Adrenal gland (tissue), 9 donors: ENCODE measurements at regions not wholly inside any gene's neighbourhood (a gene's known extent, or its start where the extent isn't known, plus 50 kb on each side); places are given as distances from the start of the nearest gene placed in this dataset.

Source experiments
- DNase-seq, 7 donors: peaks; one replicate each; pipeline ENCODE4 v3.0.0-alpha.2; 2019 to 2020
- H3K27ac ChIP-seq, 5 donors: fragments of 200-600 bp; sonication (generic) in 4 of 5; 1 replicate in 3 of 5; 2 replicates in 2 of 5; pipeline versions ENCODE4 v1.5.1 to v1.8.0; 2016 to 2020; ENCODE audit warnings: mild to moderate bottlenecking in 1 of 5
- H3K27me3 ChIP-seq: fragments of 200-600 bp; 2 replicates; pipeline ENCODE4 v1.8.0; 2021
- H3K36me3 ChIP-seq, 2 donors: fragments of 200-600 bp; replicated peaks in 1 of 2; 1 replicate in 1 of 2; 2 replicates in 1 of 2; pipeline versions ENCODE4 v1.5.1 to v1.8.0; 2018 to 2022
- H3K4me1 ChIP-seq, 2 donors: fragments of 200-600 bp; replicated peaks in 1 of 2; 1 replicate in 1 of 2; 2 replicates in 1 of 2; pipeline versions ENCODE4 v1.5.1 to v1.8.0; 2018 to 2021
- H3K4me3 ChIP-seq, 4 donors: fragments of 200-600 bp; sonication (generic) in 3 of 4; one replicate each; pipeline ENCODE4 v1.5.1; 2016 to 2018
- H3K9me3 ChIP-seq, 3 donors: fragments of 200-600 bp; sonication (generic) in 1 of 3; replicated peaks in 1 of 3; 1 replicate in 2 of 3; 2 replicates in 1 of 3; pipeline versions ENCODE4 v1.5.1 to v1.8.0; 2016 to 2021
- CTCF ChIP-seq, 6 experiments: fragments of 450-650 bp in 4 of 6; fragments of 200-600 bp in 2 of 6; sonication (generic) in 1 of 6; IDR thresholded peaks; 1 replicate in 5 of 6; 2 replicates in 1 of 6; pipeline versions ENCODE4 v1.5.1 to v1.8.0; 2016 to 2021; ENCODE audit warnings: antibody characterized with exemption in 6 of 6, mild to moderate bottlenecking in 2 of 6, moderate library complexity in 1 of 6
- POLR2A ChIP-seq, 2 donors: fragments of 450-650 bp; IDR thresholded peaks; one replicate each; pipeline ENCODE4 v1.6.1; 2017; ENCODE audit warnings: antibody characterized with exemption in 2 of 2, mild to moderate bottlenecking in 2 of 2, moderate library complexity in 1 of 2
- WGBS, 4 donors: extraction: QIAGEN DNeasy Blood & Tissue Kit in 2 of 4; methylation state at CpG; one replicate each; pipeline versions ENCODE4 v1.1.5 to v1.1.7; 2013 to 2017; 5-methylcytosine and 5-hydroxymethylcytosine counted together
- intact Hi-C, 2 donors: fragments of 100-400 bp; cut with DNase I; formaldehyde crosslinking; loops; one replicate each; pipeline versions ENCODE4 v1.14.1 to v1.15.0; 2022 to 2023
- donor health status: healthy with polysubstance abuse.
- donor health status: Bipolar disorder and iron deficiency.
- donor health status: DM: yes; HTN: yes; CAD: no.
- donor health status: DM: no; HTN: no; CAD: no.
- donor health status: DM: no; HTN: no; CAD: no.

DNA sequence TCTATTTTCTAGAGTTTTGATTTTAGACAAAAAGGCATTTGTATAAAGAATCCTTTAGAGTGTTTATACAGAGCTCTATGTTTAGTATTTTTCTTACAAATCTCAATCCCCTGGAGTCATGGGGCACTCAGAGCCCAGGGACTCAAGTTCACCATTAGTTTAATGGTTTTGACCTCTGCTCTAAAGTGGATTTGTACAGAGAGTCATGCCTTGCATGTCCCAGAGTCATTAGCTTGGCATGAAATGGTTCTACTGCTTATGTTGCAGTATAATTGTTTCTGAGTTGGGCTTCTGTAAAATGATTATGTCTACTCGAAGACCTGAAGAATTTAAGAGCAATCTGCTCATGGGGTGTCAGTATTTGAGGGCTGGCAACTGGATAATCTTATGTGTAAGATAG is 406.2 kb downstream of the DLEU7 start:
- Histone ChIP-seq H3K27ac (no peak overlapping the region), H3K36me3 (no peaks in the 10 kb centered on the region), H3K9me3 (no peaks in the 10 kb centered on the region), H3K27me3 (no peaks in the 10 kb centered on the region), H3K4me1 (no peaks in the 10 kb centered on the region), H3K4me3 (no peak overlapping the region)
- intact Hi-C loops: no loop called here
- DNase-seq: no peak
- WGBS, 4 donors: 71 to 82% (median 76%) methylated on average over 1 of the region's 1 CpG
- TF ChIP-seq CTCF (IDR thresholded peaks at IDR 0.05) (no peak), POLR2A (IDR thresholded peaks at IDR 0.05) (no peak)

DNA sequence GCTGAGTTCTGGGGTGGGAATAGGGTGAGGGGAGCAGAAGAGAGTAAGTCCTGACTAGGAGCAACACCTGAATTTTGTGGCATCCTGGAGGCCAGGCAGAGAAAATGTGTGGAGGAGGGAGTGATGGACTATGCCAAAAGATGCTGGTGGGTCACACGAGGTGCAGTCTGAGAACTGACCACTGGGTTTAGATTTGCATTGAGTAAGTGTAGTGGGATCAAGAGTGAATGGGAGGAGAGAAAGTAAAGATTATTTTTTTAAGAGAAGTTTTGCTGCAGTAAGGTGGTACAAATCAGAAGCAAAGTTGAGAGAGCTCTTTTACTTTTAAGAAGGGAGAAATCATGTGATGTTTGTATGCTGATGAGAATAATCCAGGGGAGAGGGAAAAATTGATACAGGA is 405.1 kb downstream of the DLEU7 start:
- WGBS, 4 donors: 64 to 85% (median 83%) methylated on average over 1 of the region's 1 CpG
- Histone ChIP-seq H3K27me3 (no peaks in the 10 kb centered on the region), H3K27ac (no peak overlapping the region)

GRCh38 chr13:50441130-50441529 is 402.4 kb downstream of the DLEU7 start:
- TF ChIP-seq CTCF (IDR thresholded peaks at IDR 0.05) (no peak), POLR2A (IDR thresholded peaks at IDR 0.05) (no peak)
- Histone ChIP-seq H3K9me3 (no peaks in the 10 kb centered on the region), H3K27ac (no peak overlapping the region), H3K4me3 (no peak overlapping the region), H3K4me1 (no peaks in the 10 kb centered on the region), H3K27me3 (no peaks in the 10 kb centered on the region), H3K36me3 (no peaks in the 10 kb centered on the region)
- WGBS, 4 donors: 80 to 87% (median 83%) methylated on average over 1 of the region's 1 CpG
- DNase-seq: no peak
- intact Hi-C loops: no loop called here

More for the DNA sequence above, 405.1 kb downstream of the DLEU7 start:
- TF ChIP-seq CTCF (IDR thresholded peaks at IDR 0.05) (no peak), POLR2A (IDR thresholded peaks at IDR 0.05) (no peak)
- Histone ChIP-seq H3K36me3 (no peaks in the 10 kb centered on the region), H3K4me1 (no peaks in the 10 kb centered on the region), H3K4me3 (no peak overlapping the region), H3K9me3 (no peaks in the 10 kb centered on the region)
- intact Hi-C loops: no loop called here
- DNase-seq: no peak

GRCh38 chr13:50444726-50445125 is 398.8 kb downstream of the DLEU7 start:
- 62 to 77% (median 73%) methylated on average over 5 of the region's 5 CpGs for WGBS, 4 donors
- no peaks in the 10 kb centered on the region for H3K36me3 ChIP-seq
- no peaks in the 10 kb centered on the region for H3K4me1 ChIP-seq
- H3K4me3 ChIP-seq: no peak overlapping the region
- intact Hi-C loops: no loop called here
- H3K9me3 ChIP-seq: no peaks in the 10 kb centered on the region
- no peak overlapping the region for H3K27ac ChIP-seq
- DNase-seq: no peak
- H3K27me3 ChIP-seq: no peaks in the 10 kb centered on the region
- TF ChIP-seq POLR2A (IDR thresholded peaks at IDR 0.05): no peak
- TF ChIP-seq CTCF (IDR thresholded peaks at IDR 0.05): no peak
